ENCODE measurements at regions not wholly inside any gene's neighbourhood (a gene's known extent, or its start where the extent isn't known, plus 50 kb on each side); places are given as distances from the start of the nearest gene placed in this dataset.

- Mint-ChIP-seq H3K9me3 (peaks cover 18% of the 10 kb centered on the region), H3K27ac (no peak overlapping the region), H3K4me1 (no peaks in the 10 kb centered on the region), H3K4me3 (no peak overlapping the region), H3K27me3 (ENCODE audit: insufficient read depth) (no peaks in the 10 kb centered on the region), H3K36me3 (ENCODE audit: low read depth) (peaks cover 2% of the 10 kb centered on the region)
- Histone ChIP-seq H3K4me1 (ENCODE audit: control insufficient read depth, insufficient read depth, low read length) (no peaks in the 10 kb centered on the region), H3K9me3 (ENCODE audit: control insufficient read depth, low read length) (no peaks in the 10 kb centered on the region), H3K4me3 (ENCODE audit: low read length) (no peak overlapping the region), H3K36me3 (ENCODE audit: control insufficient read depth, insufficient read depth, low read length) (no peaks in the 10 kb centered on the region), H3K9ac (ENCODE audit: extremely low read depth, low read length, poor library complexity, severe bottlenecking) (no peak overlapping the region), H3K27me3 (ENCODE audit: control insufficient read depth, insufficient read depth, low read length, poor library complexity, severe bottlenecking) (no peaks in the 10 kb centered on the region), H3K27ac (ENCODE audit: low read depth, low read length) (no peak overlapping the region)
- WGBS, 2 experiments (ENCODE audit: insufficient coverage in 1 of 2, insufficient read length in 1 of 2): 87 to 88% methylated on average over 3 to 4 of the region's 4 CpGs
- TF ChIP-seq CTCF (conservative IDR thresholded peaks at IDR 0.05): no peak
- no peak for DNase-seq
These were observed 472.1 kb downstream of the NLGN4X start for GRCh38 chrX:5756616-5757015.

DNA sequence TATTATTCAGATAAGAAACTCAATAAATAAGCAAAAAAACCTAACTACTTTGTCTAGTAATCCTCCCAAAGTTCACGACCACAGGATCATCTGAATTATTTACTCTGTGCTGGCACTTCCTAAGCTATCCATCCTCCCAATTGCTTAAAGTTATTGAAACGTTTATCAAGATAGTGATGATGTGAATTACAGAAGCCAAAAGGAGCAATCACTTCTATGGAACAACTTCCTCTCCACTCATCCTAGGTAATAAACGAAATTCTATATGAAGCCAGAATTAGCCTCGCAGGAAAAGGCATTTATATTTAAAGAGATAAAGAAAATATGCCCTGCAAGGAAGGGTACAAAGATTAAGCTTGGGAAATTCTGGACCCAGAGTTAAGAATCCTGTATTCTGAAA is 475.4 kb downstream of the NLGN4X start:
- Histone ChIP-seq H3K27me3 (ENCODE audit: control insufficient read depth, insufficient read depth, low read length, poor library complexity, severe bottlenecking) (no peaks in the 10 kb centered on the region), H3K4me3 (ENCODE audit: low read length) (no peak overlapping the region), H3K9me3 (ENCODE audit: control insufficient read depth, low read length) (no peaks in the 10 kb centered on the region), H3K36me3 (ENCODE audit: control insufficient read depth, insufficient read depth, low read length) (no peaks in the 10 kb centered on the region), H3K4me1 (ENCODE audit: control insufficient read depth, insufficient read depth, low read length) (no peaks in the 10 kb centered on the region), H3K27ac (ENCODE audit: low read depth, low read length) (no peak overlapping the region), H3K9ac (ENCODE audit: extremely low read depth, low read length, poor library complexity, severe bottlenecking) (no peak overlapping the region)
- DNase-seq: no peak
- no peak for TF ChIP-seq CTCF (conservative IDR thresholded peaks at IDR 0.05)
- no peaks in the 10 kb centered on the region for H3K27me3 Mint-ChIP-seq (ENCODE audit: insufficient read depth)
- no peaks in the 10 kb centered on the region for H3K4me1 Mint-ChIP-seq
- H3K4me3 Mint-ChIP-seq: no peak overlapping the region
- WGBS, 2 experiments (ENCODE audit: insufficient coverage in 1 of 2, insufficient read length in 1 of 2): 81 to 100% methylated on average over 2 to 3 of the region's 4 CpGs
- peaks cover 5% of the 10 kb centered on the region for H3K9me3 Mint-ChIP-seq
- H3K27ac Mint-ChIP-seq: no peak overlapping the region
- no peaks in the 10 kb centered on the region for H3K36me3 Mint-ChIP-seq (ENCODE audit: low read depth)

DNA sequence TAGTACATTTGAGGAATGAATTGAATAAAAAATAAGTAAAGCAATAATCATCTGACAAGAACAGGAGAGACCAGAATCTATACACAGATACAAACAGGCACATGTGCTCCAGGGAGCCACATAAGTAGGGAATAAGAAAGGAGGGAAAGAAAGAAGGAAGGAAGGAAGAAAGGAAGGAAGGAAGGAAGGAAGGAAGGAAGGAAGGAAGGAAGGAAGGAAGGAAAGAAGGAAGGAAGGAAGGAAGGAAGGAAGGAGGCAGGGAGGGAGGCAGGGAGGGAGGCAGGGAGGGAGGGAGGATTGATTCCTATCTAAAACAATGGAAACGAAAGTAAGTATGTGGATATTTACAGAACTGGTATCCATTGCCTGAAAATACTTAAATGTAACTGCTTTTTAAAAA is 475.8 kb downstream of the NLGN4X start:
- no peaks in the 10 kb centered on the region for H3K36me3 Mint-ChIP-seq (ENCODE audit: low read depth)
- Histone ChIP-seq H3K4me1 (ENCODE audit: control insufficient read depth, insufficient read depth, low read length) (no peaks in the 10 kb centered on the region), H3K27me3 (ENCODE audit: control insufficient read depth, insufficient read depth, low read length, poor library complexity, severe bottlenecking) (no peaks in the 10 kb centered on the region), H3K9ac (ENCODE audit: extremely low read depth, low read length, poor library complexity, severe bottlenecking) (no peak overlapping the region), H3K9me3 (ENCODE audit: control insufficient read depth, low read length) (no peaks in the 10 kb centered on the region), H3K4me3 (ENCODE audit: low read length) (no peak overlapping the region), H3K27ac (ENCODE audit: low read depth, low read length) (no peak overlapping the region), H3K36me3 (ENCODE audit: control insufficient read depth, insufficient read depth, low read length) (no peaks in the 10 kb centered on the region)
- no peak for DNase-seq
- no CpG with 5 or more reads among the region's 1 CpG for WGBS, 2 experiments (ENCODE audit: insufficient coverage in 1 of 2, insufficient read length in 1 of 2)
- TF ChIP-seq CTCF (conservative IDR thresholded peaks at IDR 0.05): no peak
- H3K9me3 Mint-ChIP-seq: peaks cover 2% of the 10 kb centered on the region
- H3K4me3 Mint-ChIP-seq: no peak overlapping the region
- no peak overlapping the region for H3K27ac Mint-ChIP-seq
- no peaks in the 10 kb centered on the region for H3K27me3 Mint-ChIP-seq (ENCODE audit: insufficient read depth)
- H3K4me1 Mint-ChIP-seq: no peaks in the 10 kb centered on the region
